Heart left ventricle (tissue), 13 donors: ENCODE measurements at regions not wholly inside any gene's neighbourhood (a gene's known extent, or its start where the extent isn't known, plus 50 kb on each side); places are given as distances from the start of the nearest gene placed in this dataset.

Source experiments
- POLR2A ChIP-seq, 2 donors: fragments of 450-650 bp; IDR thresholded peaks; one replicate each; pipeline ENCODE4 v1.6.1; 2017; ENCODE audit warnings: antibody characterized with exemption in 2 of 2, mild to moderate bottlenecking in 2 of 2, moderate library complexity in 2 of 2
- TF ChIP-seq, protein P1 (sequence below), 12 donors: fragments of 200-600 bp; sonication (generic) in 4 of 12; IDR thresholded peaks; one replicate each; pipeline versions ENCODE4 v1.5.0 to v1.8.0; 2018 to 2022; ENCODE audit warnings: antibody characterized with exemption in 12 of 12, mild to moderate bottlenecking in 5 of 12
- donor health status: ischemic (EF 13 %, LVEDD 7.1; RV severe dilation, severe dysfunction).
- donor health status: DM: no; HTN: yes; CAD: no.
- donor health status: DM: no; HTN: no; CAD: no.
- donor health status: ischemic (EF 25% LVEDD 6.9; RV normal size, moderate dysfunction).
- donor health status: ischemic (EF 25% LVEDD 5.7; RV mildly dilated, moderate dysfunction).
- donor health status: ischemic (EF 35%, LVEDD 5.7; RV mildly dilated, moderate dysfunction).
- donor health status: nonischemic (EF 11% LVEDD 7.7; RV severe dilation, severe dysfunction).
- donor health status: DM: yes; HTN: yes; CAD: no.
- donor health status: PGD.
- donor health status: ischemic (EF 29% LVEDD 5.4; RV normal size, mild dysfunction).
- donor health status: nonischemic (EF 23%, LVEDD 6.1; RV moderate dilation, normal function).

DNA sequence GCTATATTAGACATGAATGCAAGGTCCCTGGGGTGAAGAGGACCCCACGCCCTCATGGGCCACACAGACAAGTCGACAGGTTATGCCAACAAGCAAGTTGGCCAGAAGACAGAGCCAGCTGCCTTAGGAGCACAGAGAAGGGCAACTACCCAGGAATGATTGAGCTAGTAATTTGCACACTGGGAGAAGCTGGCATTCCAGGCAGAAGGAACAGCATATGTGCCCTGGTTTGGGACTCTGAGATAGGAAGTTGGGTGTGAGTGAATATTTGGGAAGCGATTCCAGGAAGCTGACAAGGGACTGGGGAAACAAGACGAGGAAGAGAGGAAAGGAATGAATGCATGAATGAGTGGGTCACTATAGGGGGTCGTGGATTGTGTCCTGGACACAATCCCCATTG lies 203.7 kb upstream of the CDH5 start:
- TF ChIP-seq POLR2A (IDR thresholded peaks at IDR 0.05): no peak
- TF ChIP-seq, protein P1, sequence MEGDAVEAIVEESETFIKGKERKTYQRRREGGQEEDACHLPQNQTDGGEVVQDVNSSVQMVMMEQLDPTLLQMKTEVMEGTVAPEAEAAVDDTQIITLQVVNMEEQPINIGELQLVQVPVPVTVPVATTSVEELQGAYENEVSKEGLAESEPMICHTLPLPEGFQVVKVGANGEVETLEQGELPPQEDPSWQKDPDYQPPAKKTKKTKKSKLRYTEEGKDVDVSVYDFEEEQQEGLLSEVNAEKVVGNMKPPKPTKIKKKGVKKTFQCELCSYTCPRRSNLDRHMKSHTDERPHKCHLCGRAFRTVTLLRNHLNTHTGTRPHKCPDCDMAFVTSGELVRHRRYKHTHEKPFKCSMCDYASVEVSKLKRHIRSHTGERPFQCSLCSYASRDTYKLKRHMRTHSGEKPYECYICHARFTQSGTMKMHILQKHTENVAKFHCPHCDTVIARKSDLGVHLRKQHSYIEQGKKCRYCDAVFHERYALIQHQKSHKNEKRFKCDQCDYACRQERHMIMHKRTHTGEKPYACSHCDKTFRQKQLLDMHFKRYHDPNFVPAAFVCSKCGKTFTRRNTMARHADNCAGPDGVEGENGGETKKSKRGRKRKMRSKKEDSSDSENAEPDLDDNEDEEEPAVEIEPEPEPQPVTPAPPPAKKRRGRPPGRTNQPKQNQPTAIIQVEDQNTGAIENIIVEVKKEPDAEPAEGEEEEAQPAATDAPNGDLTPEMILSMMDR (IDR thresholded peaks at IDR 0.05): no peak
